MCF 10A (cell line): ENCODE measurements at regions not wholly inside any gene's neighbourhood (a gene's known extent, or its start where the extent isn't known, plus 50 kb on each side); places are given as distances from the start of the nearest gene placed in this dataset.

ENCODE experiments used
- BruUV-seq: library from RNA; stranded (reverse); fragments of 400-500 nt; replicated peaks from 2 replicates; lab custom pipeline; 2021; lab: Mats Ljungman, UMichigan
- CTCF ChIA-PET: fragments of 300-600 bp; sonication (Branson Sonifier 250); formaldehyde crosslinking; extraction: SDS; loops from one replicate; lab custom pipeline; 2021; ENCODE audit warnings: antibody characterized with exemption, inconsistent platforms; lab: Yijun Ruan, JAX
- POLR2A ChIA-PET: fragments of 300-600, 350-650 bp; sonication (Branson Sonifier 250); formaldehyde crosslinking; extraction: SDS; loops from one replicate; lab custom pipeline; 2020; ENCODE audit warnings: antibody characterized with exemption, inconsistent platforms; lab: Yijun Ruan, JAX
- DNase-seq: peaks from one replicate; pipeline ENCODE4 v3.0.0-alpha.2; 2018; ENCODE audit not compliant: unreplicated experiment
- H3K27ac Mint-ChIP-seq: one replicate; pipeline ENCODE4 v1.8.0; 2022; ENCODE audit warnings: mild to moderate bottlenecking, low read depth, mixed read lengths; ENCODE audit not compliant: unreplicated experiment
- H3K27me3 Mint-ChIP-seq: one replicate; pipeline ENCODE4 v1.8.0; 2022; ENCODE audit warnings: mixed read lengths; ENCODE audit not compliant: insufficient read depth, unreplicated experiment
- H3K36me3 Mint-ChIP-seq: one replicate; pipeline ENCODE4 v1.8.0; 2022; ENCODE audit warnings: mild to moderate bottlenecking, moderate library complexity, mixed read lengths; ENCODE audit not compliant: insufficient read depth, unreplicated experiment
- H3K4me1 Mint-ChIP-seq: one replicate; pipeline ENCODE4 v1.8.0; 2022; ENCODE audit warnings: mixed read lengths; ENCODE audit not compliant: insufficient read depth, unreplicated experiment
- H3K4me3 Mint-ChIP-seq: one replicate; pipeline ENCODE4 v1.8.0; 2022; ENCODE audit warnings: mild to moderate bottlenecking, moderate library complexity, mixed read lengths; ENCODE audit not compliant: unreplicated experiment
- H3K9me3 Mint-ChIP-seq: one replicate; pipeline ENCODE4 v1.8.0; 2022; ENCODE audit warnings: mixed read lengths; ENCODE audit not compliant: unreplicated experiment
- intact Hi-C: fragments of 100-400 bp; cut with micrococcal nuclease; formaldehyde crosslinking; loops from 2 replicates; pipeline ENCODE4 v1.14.1; 2022
- TF ChIP-seq, protein P1 (sequence below): fragments of 200-600 bp; IDR thresholded peaks from one replicate; pipeline ENCODE4 v1.8.0; 2022; ENCODE audit warnings: antibody characterized with exemption, mild to moderate bottlenecking; ENCODE audit not compliant: unreplicated experiment

- TF ChIP-seq, protein P1, sequence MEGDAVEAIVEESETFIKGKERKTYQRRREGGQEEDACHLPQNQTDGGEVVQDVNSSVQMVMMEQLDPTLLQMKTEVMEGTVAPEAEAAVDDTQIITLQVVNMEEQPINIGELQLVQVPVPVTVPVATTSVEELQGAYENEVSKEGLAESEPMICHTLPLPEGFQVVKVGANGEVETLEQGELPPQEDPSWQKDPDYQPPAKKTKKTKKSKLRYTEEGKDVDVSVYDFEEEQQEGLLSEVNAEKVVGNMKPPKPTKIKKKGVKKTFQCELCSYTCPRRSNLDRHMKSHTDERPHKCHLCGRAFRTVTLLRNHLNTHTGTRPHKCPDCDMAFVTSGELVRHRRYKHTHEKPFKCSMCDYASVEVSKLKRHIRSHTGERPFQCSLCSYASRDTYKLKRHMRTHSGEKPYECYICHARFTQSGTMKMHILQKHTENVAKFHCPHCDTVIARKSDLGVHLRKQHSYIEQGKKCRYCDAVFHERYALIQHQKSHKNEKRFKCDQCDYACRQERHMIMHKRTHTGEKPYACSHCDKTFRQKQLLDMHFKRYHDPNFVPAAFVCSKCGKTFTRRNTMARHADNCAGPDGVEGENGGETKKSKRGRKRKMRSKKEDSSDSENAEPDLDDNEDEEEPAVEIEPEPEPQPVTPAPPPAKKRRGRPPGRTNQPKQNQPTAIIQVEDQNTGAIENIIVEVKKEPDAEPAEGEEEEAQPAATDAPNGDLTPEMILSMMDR: no peak
- peaks cover under 1% of the 10 kb centered on the region for H3K4me1 Mint-ChIP-seq
- H3K4me3 Mint-ChIP-seq: no peak overlapping the region
- intact Hi-C loops: no loop called here
- POLR2A ChIA-PET: interaction anchor here (0.7 kb wide), 2 partner anchors 18 to 309 kb away, joined by 3 read pairs; no protein-coding TSS in a partner anchor
- no peaks in the 10 kb centered on the region for H3K36me3 Mint-ChIP-seq
- no peak overlapping the region for H3K27ac Mint-ChIP-seq
- peak; percentile 16 for DNase-seq
- no TSS peak for BruUV-seq
- no peaks in the 10 kb centered on the region for H3K27me3 Mint-ChIP-seq
- no peaks in the 10 kb centered on the region for H3K9me3 Mint-ChIP-seq
- CTCF ChIA-PET: interaction anchor here (0.6 to 2.0 kb wide), 5 partner anchors 16 to 627 kb away, joined by 3 to 11 read pairs (median 3); no protein-coding TSS in a partner anchor
Observed at GRCh38 chr20:7269452-7269851, 502.0 kb downstream of the BMP2 start.

GRCh38 chr20:7272512-7272911 is 505.0 kb downstream of the BMP2 start:
- no peak overlapping the region for H3K4me3 Mint-ChIP-seq
- ChIA-PET POLR2A (interaction anchor here (0.8 kb wide), 1 partner anchor 445 kb away, joined by 3 read pairs; no protein-coding TSS in a partner anchor), CTCF (interaction anchor here (0.6 to 3.1 kb wide), 15 partner anchors 11 to 1969 kb away, joined by 3 to 17 read pairs (median 4); no protein-coding TSS in a partner anchor)
- intact Hi-C loops: loop anchor here (1.0 to 5.0 kb wide), 5 partner anchors 160 to 1094 kb away; no protein-coding TSS in a partner anchor
- no peaks in the 10 kb centered on the region for H3K27me3 Mint-ChIP-seq
- H3K27ac Mint-ChIP-seq: no peak overlapping the region
- TF ChIP-seq, protein P1: peak; percentile 35
- peak; percentile 18 for DNase-seq
- no peaks in the 10 kb centered on the region for H3K9me3 Mint-ChIP-seq
- no peaks in the 10 kb centered on the region for H3K36me3 Mint-ChIP-seq
- BruUV-seq: no TSS peak
- no peaks in the 10 kb centered on the region for H3K4me1 Mint-ChIP-seq

GRCh38 chr20:7274870-7275269 is 507.4 kb downstream of the BMP2 start:
- intact Hi-C loops: loop anchor here (5.0 kb wide), 2 partner anchors 163 to 582 kb away; no protein-coding TSS in a partner anchor
- H3K27me3 Mint-ChIP-seq: no peaks in the 10 kb centered on the region
- ChIA-PET CTCF (interaction anchor here (0.7 to 3.3 kb wide), 5 partner anchors 8 to 1045 kb away, joined by 3 to 18 read pairs (median 3); no protein-coding TSS in a partner anchor), POLR2A (interaction anchor here (0.6 kb wide), 1 partner anchor 1094 kb away, joined by 5 read pairs; no protein-coding TSS in a partner anchor)
- H3K27ac Mint-ChIP-seq: no peak overlapping the region
- no peak for DNase-seq
- BruUV-seq: no TSS peak
- H3K36me3 Mint-ChIP-seq: no peaks in the 10 kb centered on the region
- no peaks in the 10 kb centered on the region for H3K9me3 Mint-ChIP-seq
- H3K4me1 Mint-ChIP-seq: no peaks in the 10 kb centered on the region
- H3K4me3 Mint-ChIP-seq: no peak overlapping the region
- TF ChIP-seq, protein P1: no peak

DNA sequence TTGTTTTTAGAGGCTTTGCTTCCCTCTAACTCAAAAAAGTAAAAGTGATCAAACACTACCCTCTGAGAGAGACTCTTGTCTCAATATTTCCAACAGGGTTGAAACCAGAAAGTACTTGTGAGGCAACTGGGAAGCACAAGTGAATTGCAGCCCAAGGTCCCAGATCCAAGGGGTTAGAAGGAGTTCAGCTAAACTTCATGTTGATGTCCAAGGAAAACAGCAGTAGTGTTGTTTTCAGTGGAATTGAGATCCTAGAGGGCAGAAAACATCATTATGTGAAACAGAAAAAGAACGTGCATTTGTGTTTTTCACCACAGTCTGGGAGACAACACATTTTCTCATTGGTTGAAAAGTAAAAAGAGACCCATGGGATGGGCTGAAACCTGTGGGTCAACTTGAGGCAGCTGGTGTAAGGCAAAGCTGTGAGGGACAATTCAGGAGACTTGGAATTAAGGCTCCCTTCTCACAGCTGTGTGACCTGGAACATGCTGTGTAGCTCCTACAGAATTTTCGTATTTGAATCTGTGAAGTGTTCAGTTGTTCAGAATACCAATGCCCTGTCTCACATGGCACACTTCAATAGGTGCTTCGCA is 508.3 kb downstream of the BMP2 start:
- DNase-seq: no peak
- Mint-ChIP-seq H3K27ac (no peak overlapping the region), H3K36me3 (no peaks in the 10 kb centered on the region), H3K4me3 (no peak overlapping the region), H3K9me3 (no peaks in the 10 kb centered on the region), H3K27me3 (no peaks in the 10 kb centered on the region), H3K4me1 (no peaks in the 10 kb centered on the region)
- BruUV-seq: no TSS peak
- TF ChIP-seq, protein P1: no peak
- CTCF ChIA-PET: interaction anchor here (0.6 to 3.3 kb wide), 7 partner anchors 9 to 1045 kb away, joined by 3 to 18 read pairs (median 3); no protein-coding TSS in a partner anchor
- intact Hi-C loops: no loop called here
- POLR2A ChIA-PET: interaction anchor here (0.5 to 0.6 kb wide), 2 partner anchors 42 to 508 kb away, joined by 3 read pairs; no protein-coding TSS in a partner anchor
